ENCODE measurements at regions not wholly inside any gene's neighbourhood (a gene's known extent, or its start where the extent isn't known, plus 50 kb on each side); places are given as distances from the start of the nearest gene placed in this dataset.

GRCh38 chr11:8807544-8808225 is 103.3 kb upstream of the AKIP1 start:
- TF ChIP-seq CTCF (IDR thresholded peaks at IDR 0.05; ENCODE audit: low read depth, low read length, poor library complexity, severe bottlenecking) = no peak
- TF ChIP-seq EZH2phosphoT487 (IDR thresholded peaks at IDR 0.05; ENCODE audit: borderline replicate concordance, low read length) = no peak
